ENCODE measurements at regions not wholly inside any gene's neighbourhood (a gene's known extent, or its start where the extent isn't known, plus 50 kb on each side); places are given as distances from the start of the nearest gene placed in this dataset.
"Not testable (repeated sequence)": the region's sequence is repeated elsewhere in the genome, so short reads cannot be mapped to it uniquely, and the experiment has no call there.

- TF ChIP-seq CTCF (IDR thresholded peaks at IDR 0.05; ENCODE audit: low read depth, low read length) = peak; percentile 9; the same call in 1 of the 2 replicates
- Histone ChIP-seq H3K4me1 (peaks cover 28% of the 10 kb centered on the region), H3K9me3 (no peaks in the 10 kb centered on the region), H3K4me3 (ENCODE audit: low read depth, low read length) (peak overlapping the region; percentile 43), H3K36me3 (no peaks in the 10 kb centered on the region), H3K27me3 (no peaks in the 10 kb centered on the region)
- peak; percentile 77 for DNase-seq
Measured at GRCh38 chr17:51355441-51356410, 95.4 kb downstream of the UTP18 start.

- Histone ChIP-seq H3K27me3 (no peaks in the 10 kb centered on the region), H3K36me3 (no peaks in the 10 kb centered on the region), H3K4me1 (peaks cover 25% of the 10 kb centered on the region), H3K4me3 (ENCODE audit: low read depth, low read length) (no peak overlapping the region), H3K9me3 (no peaks in the 10 kb centered on the region)
- no peak for TF ChIP-seq CTCF (IDR thresholded peaks at IDR 0.05; ENCODE audit: low read depth, low read length)
- no peak for DNase-seq
Measured at GRCh38 chr17:51359055-51359454, 98.7 kb downstream of the UTP18 start.

GRCh38 chr17:51362811-51363585, 102.7 kb downstream of the UTP18 start:
- H3K4me3 ChIP-seq (ENCODE audit: low read depth, low read length) = no peak overlapping the region
- no peaks in the 10 kb centered on the region for H3K36me3 ChIP-seq
- H3K9me3 ChIP-seq = no peaks in the 10 kb centered on the region
- H3K27me3 ChIP-seq = no peaks in the 10 kb centered on the region
- no peak for TF ChIP-seq CTCF (IDR thresholded peaks at IDR 0.05; ENCODE audit: low read depth, low read length)
- no peaks in the 10 kb centered on the region for H3K4me1 ChIP-seq
- no peak for DNase-seq

GRCh38 chr17:51365090-51365489, 104.7 kb downstream of the UTP18 start:
- TF ChIP-seq CTCF (IDR thresholded peaks at IDR 0.05; ENCODE audit: low read depth, low read length) = no peak
- no peak for DNase-seq
- Histone ChIP-seq H3K27me3 (no peaks in the 10 kb centered on the region), H3K4me1 (no peaks in the 10 kb centered on the region), H3K36me3 (no peaks in the 10 kb centered on the region), H3K9me3 (no peaks in the 10 kb centered on the region), H3K4me3 (ENCODE audit: low read depth, low read length) (no peak overlapping the region)

- no peaks in the 10 kb centered on the region for H3K4me1 ChIP-seq
- TF ChIP-seq CTCF (IDR thresholded peaks at IDR 0.05; ENCODE audit: low read depth, low read length) = 0 out of 2 replicates have a peak, but pooled peaks have one; percentile 2
- no peaks in the 10 kb centered on the region for H3K9me3 ChIP-seq
- H3K27me3 ChIP-seq = no peaks in the 10 kb centered on the region
- H3K4me3 ChIP-seq (ENCODE audit: low read depth, low read length) = no peak overlapping the region
- no peak for DNase-seq
- H3K36me3 ChIP-seq = no peaks in the 10 kb centered on the region
Measured at GRCh38 chr17:51366866-51367265, 106.5 kb downstream of the UTP18 start.

- H3K27me3 ChIP-seq; DNase-seq; H3K4me3 ChIP-seq (ENCODE audit: low read depth, low read length); H3K9me3 ChIP-seq; H3K36me3 ChIP-seq; H3K4me1 ChIP-seq: not testable (repeated sequence)
Measured at GRCh38 chr17:51367836-51368235, 107.5 kb downstream of the UTP18 start.

Data from BE2C (cell line).